Fibroblast of the conjunctiva (primary cell): ENCODE measurements at regions not wholly inside any gene's neighbourhood (a gene's known extent, or its start where the extent isn't known, plus 50 kb on each side); places are given as distances from the start of the nearest gene placed in this dataset.
"Not testable (repeated sequence)": the region's sequence is repeated elsewhere in the genome, so short reads cannot be mapped to it uniquely, and the experiment has no call there.

Source experiments
- DNase-seq: peaks from one replicate; pipeline ENCODE4 v3.0.0-alpha.2; 2010; ENCODE audit warnings: low read depth

GRCh38 chr9:135195975-135196374 is 108.5 kb downstream of the OLFM1 start:
- not testable (repeated sequence) for DNase-seq

- DNase-seq: no peak
Measured at GRCh38 chr9:135196474-135196873, 109.0 kb downstream of the OLFM1 start.

- no peak for DNase-seq
Measured at GRCh38 chr9:135198144-135198543, 110.7 kb downstream of the OLFM1 start.

GRCh38 chr9:135198586-135199285 is 111.3 kb downstream of the OLFM1 start:
- DNase-seq: no peak

- DNase-seq: no peak
Measured at GRCh38 chr9:135199489-135199888, 112.0 kb downstream of the OLFM1 start.

GRCh38 chr9:135201711-135202110 is 114.2 kb downstream of the OLFM1 start:
- no peak for DNase-seq

- DNase-seq: no peak
Measured at GRCh38 chr9:135204177-135204576, 116.7 kb downstream of the OLFM1 start.

GRCh38 chr9:135209136-135209535 is 121.7 kb downstream of the OLFM1 start:
- DNase-seq: no peak

GRCh38 chr9:135209852-135210251 is 122.4 kb downstream of the OLFM1 start:
- no peak for DNase-seq

GRCh38 chr9:135210676-135211523 is 123.4 kb downstream of the OLFM1 start:
- DNase-seq: no peak

- DNase-seq: no peak
Measured at GRCh38 chr9:135211524-135211890, 124.0 kb downstream of the OLFM1 start.

- no peak for DNase-seq
Measured at GRCh38 chr9:135212961-135213360, 125.5 kb downstream of the OLFM1 start.

GRCh38 chr9:135213566-135213965 is 126.1 kb downstream of the OLFM1 start:
- no peak for DNase-seq

- DNase-seq: no peak
Measured at GRCh38 chr9:135214054-135214640, 126.7 kb downstream of the OLFM1 start.

GRCh38 chr9:135214706-135215105 is 127.2 kb downstream of the OLFM1 start:
- DNase-seq: no peak

- DNase-seq: no peak
Measured at GRCh38 chr9:135215571-135216161, 128.2 kb downstream of the OLFM1 start.

- no peak for DNase-seq
Measured at GRCh38 chr9:135216236-135216635, 128.8 kb downstream of the OLFM1 start.

GRCh38 chr9:135216791-135217441 is 129.4 kb downstream of the OLFM1 start:
- no peak for DNase-seq

- no peak for DNase-seq
Measured at GRCh38 chr9:135217836-135218235, 130.4 kb downstream of the OLFM1 start.

GRCh38 chr9:135218331-135219225 is 131.1 kb downstream of the OLFM1 start:
- no peak for DNase-seq
